PC-3 (cell line): ENCODE measurements at regions not wholly inside any gene's neighbourhood (a gene's known extent, or its start where the extent isn't known, plus 50 kb on each side); places are given as distances from the start of the nearest gene placed in this dataset.

Source experiments
- ATAC-seq: fragments of 200-7000 bp; cut with Tn5 transposase; 2 replicates; pipeline ENCODE4 v1.9.1; 2020; ENCODE audit warnings: mild to moderate bottlenecking, moderate library complexity
- BruUV-seq: library from RNA; stranded (reverse); fragments of 400-500 nt; replicated peaks from 2 replicates; lab custom pipeline; 2021; lab: Mats Ljungman, UMichigan
- CTCF ChIA-PET: fragments of 300-600 bp; sonication (Branson Sonifier 250); formaldehyde crosslinking; loops from one replicate; lab custom pipeline; 2022; ENCODE audit warnings: antibody characterized with exemption; lab: Charles Lee
- POLR2A ChIA-PET: fragments of 300-600 bp; sonication (Branson Sonifier 250); formaldehyde crosslinking; loops from one replicate; lab custom pipeline; 2022; ENCODE audit warnings: antibody characterized with exemption; ENCODE audit not compliant: unreplicated experiment; lab: Charles Lee
- DNase-seq: peaks from one replicate; pipeline ENCODE4 v3.0.0-alpha.2; 2015
- H2AFZ ChIP-seq: fragments of 300-600 bp; sonication (generic); 2 replicates; pipeline ENCODE4 v1.6.0; 2016; ENCODE audit warnings: antibody characterized with exemption, low read length
- H3F3A ChIP-seq: fragments of 300-600 bp; sonication (generic); one replicate; pipeline ENCODE4 v1.6.0; 2017; ENCODE audit warnings: antibody characterized with exemption, low read length, control low read depth, mild to moderate bottlenecking; ENCODE audit not compliant: unreplicated experiment
- H3K27ac ChIP-seq: fragments of 300-600 bp; sonication (generic); 2 replicates; pipeline ENCODE4 v1.5.1; 2016; ENCODE audit warnings: mild to moderate bottlenecking, low read length
- H3K27me3 ChIP-seq: fragments of 300-600 bp; sonication (generic); 2 replicates; pipeline ENCODE4 v1.6.1; 2016; ENCODE audit warnings: low read length, mixed read lengths
- H3K36me3 ChIP-seq: fragments of 300-600 bp; sonication (generic); 2 replicates; pipeline ENCODE4 v1.6.1; 2016; ENCODE audit warnings: low read depth, mixed run types, low read length, mixed read lengths
- H3K4me1 ChIP-seq: fragments of 300-600 bp; sonication (generic); 2 replicates; pipeline ENCODE4 v1.5.1; 2016; ENCODE audit warnings: low read length; ENCODE audit not compliant: insufficient read depth
- H3K4me2 ChIP-seq: fragments of 300-600 bp; sonication (generic); 2 replicates; pipeline ENCODE4 v1.6.0; 2016; ENCODE audit warnings: low read length
- H3K4me3 ChIP-seq: fragments of 300-600 bp; sonication (generic); 2 replicates; pipeline ENCODE4 v1.5.1; 2016; ENCODE audit warnings: mild to moderate bottlenecking, low read length, mixed read lengths
- H3K79me2 ChIP-seq: fragments of 300-600 bp; sonication (generic); 2 replicates; pipeline ENCODE4 v1.6.1; 2017; ENCODE audit warnings: low read length, mixed read lengths
- H3K9ac ChIP-seq: fragments of 300-600 bp; sonication (generic); 2 replicates; pipeline ENCODE4 v1.6.0; 2016; ENCODE audit warnings: mild to moderate bottlenecking, low read length
- H3K9me2 ChIP-seq: fragments of 300-600 bp; sonication (generic); replicated peaks from 2 replicates; pipeline ENCODE4 v1.6.1; 2016; ENCODE audit warnings: mixed run types, low read length, mixed read lengths
- H3K9me3 ChIP-seq: fragments of 300-600 bp; sonication (generic); 2 replicates; pipeline ENCODE4 v1.6.1; 2016; ENCODE audit warnings: low read length, mixed read lengths
- H4K20me1 ChIP-seq: fragments of 300-600 bp; sonication (generic); 2 replicates; pipeline ENCODE4 v1.6.1; 2016; ENCODE audit warnings: low read length, mixed read lengths
- EZH2 ChIP-seq: fragments of 300-600 bp; sonication (generic); IDR thresholded peaks from one replicate; pipeline ENCODE4 v1.6.1; 2017; ENCODE audit warnings: antibody characterized with exemption, mild to moderate bottlenecking, low read length; ENCODE audit not compliant: unreplicated experiment
- EZH2phosphoT487 ChIP-seq: fragments of 300-600 bp; sonication (generic); IDR thresholded peaks from 2 replicates; pipeline ENCODE4 v1.6.1; 2018; ENCODE audit warnings: mild to moderate bottlenecking, antibody characterized with exemption, low read length, borderline replicate concordance
- intact Hi-C: fragments of 100-400 bp; cut with micrococcal nuclease; formaldehyde crosslinking; loops from 2 replicates; pipeline ENCODE4 v1.9.0; 2023
- TF ChIP-seq, protein P1 (sequence below): fragments of 300-600 bp; sonication (generic); conservative IDR thresholded peaks from 2 replicates; pipeline ENCODE4 v1.5.1; 2017; ENCODE audit warnings: antibody characterized with exemption, low read depth, mild to moderate bottlenecking, low read length

DNA sequence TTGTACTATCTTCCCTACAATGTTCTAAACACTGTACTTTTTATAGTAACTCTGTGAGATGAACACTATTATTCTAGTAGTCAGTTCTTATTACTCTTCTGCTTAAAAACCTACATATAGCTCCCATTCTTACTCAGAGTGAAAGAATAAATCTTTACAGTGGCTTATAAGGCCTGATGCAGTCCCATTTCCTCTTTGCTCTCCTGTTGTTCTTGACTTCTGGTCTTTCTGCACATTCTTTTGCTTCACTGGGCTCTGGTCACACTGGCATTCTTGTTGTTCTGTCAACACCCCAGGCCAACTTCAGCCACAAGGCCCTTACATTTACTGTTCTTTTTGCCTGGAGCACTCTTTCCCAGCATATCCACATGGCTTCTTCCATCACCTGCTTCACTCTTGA is 58.2 kb upstream of the TP63 start:
- H3K4me3 ChIP-seq, result no peak overlapping the region
- TF ChIP-seq EZH2phosphoT487, result no peak
- TF ChIP-seq EZH2, result no peak
- TF ChIP-seq, protein P1, sequence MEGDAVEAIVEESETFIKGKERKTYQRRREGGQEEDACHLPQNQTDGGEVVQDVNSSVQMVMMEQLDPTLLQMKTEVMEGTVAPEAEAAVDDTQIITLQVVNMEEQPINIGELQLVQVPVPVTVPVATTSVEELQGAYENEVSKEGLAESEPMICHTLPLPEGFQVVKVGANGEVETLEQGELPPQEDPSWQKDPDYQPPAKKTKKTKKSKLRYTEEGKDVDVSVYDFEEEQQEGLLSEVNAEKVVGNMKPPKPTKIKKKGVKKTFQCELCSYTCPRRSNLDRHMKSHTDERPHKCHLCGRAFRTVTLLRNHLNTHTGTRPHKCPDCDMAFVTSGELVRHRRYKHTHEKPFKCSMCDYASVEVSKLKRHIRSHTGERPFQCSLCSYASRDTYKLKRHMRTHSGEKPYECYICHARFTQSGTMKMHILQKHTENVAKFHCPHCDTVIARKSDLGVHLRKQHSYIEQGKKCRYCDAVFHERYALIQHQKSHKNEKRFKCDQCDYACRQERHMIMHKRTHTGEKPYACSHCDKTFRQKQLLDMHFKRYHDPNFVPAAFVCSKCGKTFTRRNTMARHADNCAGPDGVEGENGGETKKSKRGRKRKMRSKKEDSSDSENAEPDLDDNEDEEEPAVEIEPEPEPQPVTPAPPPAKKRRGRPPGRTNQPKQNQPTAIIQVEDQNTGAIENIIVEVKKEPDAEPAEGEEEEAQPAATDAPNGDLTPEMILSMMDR, result no peak
- CTCF ChIA-PET, result no interaction called here
- BruUV-seq, result no TSS peak
- H3K27me3 ChIP-seq, result no peaks in the 10 kb centered on the region
- H3K36me3 ChIP-seq, result no peaks in the 10 kb centered on the region
- no peak overlapping the region for H3K4me2 ChIP-seq
- H3K79me2 ChIP-seq, result no peaks in the 10 kb centered on the region
- H2AFZ ChIP-seq, result no peak overlapping the region
- H3K27ac ChIP-seq, result no peak overlapping the region
- no peak overlapping the region for H3K9ac ChIP-seq
- intact Hi-C loops, result no loop called here
- H3K9me2 ChIP-seq, result no peaks in the 10 kb centered on the region
- no peaks in the 10 kb centered on the region for H3K9me3 ChIP-seq
- DNase-seq (no peak), ATAC-seq (no peak)
- H4K20me1 ChIP-seq, result no peaks in the 10 kb centered on the region
- POLR2A ChIA-PET, result no interaction called here
- peaks cover 11% of the 10 kb centered on the region for H3K4me1 ChIP-seq
- no peaks in the 10 kb centered on the region for H3F3A ChIP-seq

DNA sequence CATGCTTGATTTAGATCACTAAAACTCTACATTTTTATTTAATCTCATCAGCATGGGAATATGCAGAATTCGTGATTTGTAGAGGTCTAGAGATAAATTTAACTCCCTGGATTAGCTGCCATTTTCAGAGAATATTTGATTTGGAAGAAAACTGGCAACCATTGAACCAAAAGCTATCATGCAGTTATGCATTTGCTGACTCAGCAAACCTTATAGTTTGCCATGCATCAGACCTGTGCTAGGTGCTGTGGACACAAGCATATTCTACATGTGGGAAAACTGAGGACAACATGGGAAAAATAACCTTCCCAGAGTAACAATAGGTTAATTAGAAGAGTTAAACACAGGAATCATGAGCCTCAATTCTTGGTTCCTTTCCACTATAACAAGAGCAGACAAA is 54.7 kb upstream of the TP63 start:
- no peaks in the 10 kb centered on the region for H3F3A ChIP-seq
- BruUV-seq, result no TSS peak
- CTCF ChIA-PET, result no interaction called here
- intact Hi-C loops, result no loop called here
- no peak overlapping the region for H3K4me3 ChIP-seq
- no peak overlapping the region for H3K4me2 ChIP-seq
- H3K9me2 ChIP-seq, result no peaks in the 10 kb centered on the region
- no peak overlapping the region for H2AFZ ChIP-seq
- DNase-seq (no peak), ATAC-seq (no peak)
- H3K9me3 ChIP-seq, result no peaks in the 10 kb centered on the region
- H3K4me1 ChIP-seq, result peaks cover 11% of the 10 kb centered on the region
- POLR2A ChIA-PET, result no interaction called here
- H3K27me3 ChIP-seq, result no peaks in the 10 kb centered on the region
- H3K36me3 ChIP-seq, result no peaks in the 10 kb centered on the region
- H3K27ac ChIP-seq, result no peak overlapping the region
- H4K20me1 ChIP-seq, result no peaks in the 10 kb centered on the region
- H3K9ac ChIP-seq, result no peak overlapping the region
- no peaks in the 10 kb centered on the region for H3K79me2 ChIP-seq
- no peak for TF ChIP-seq EZH2phosphoT487
- TF ChIP-seq, protein P1, result no peak
- no peak for TF ChIP-seq EZH2

DNA sequence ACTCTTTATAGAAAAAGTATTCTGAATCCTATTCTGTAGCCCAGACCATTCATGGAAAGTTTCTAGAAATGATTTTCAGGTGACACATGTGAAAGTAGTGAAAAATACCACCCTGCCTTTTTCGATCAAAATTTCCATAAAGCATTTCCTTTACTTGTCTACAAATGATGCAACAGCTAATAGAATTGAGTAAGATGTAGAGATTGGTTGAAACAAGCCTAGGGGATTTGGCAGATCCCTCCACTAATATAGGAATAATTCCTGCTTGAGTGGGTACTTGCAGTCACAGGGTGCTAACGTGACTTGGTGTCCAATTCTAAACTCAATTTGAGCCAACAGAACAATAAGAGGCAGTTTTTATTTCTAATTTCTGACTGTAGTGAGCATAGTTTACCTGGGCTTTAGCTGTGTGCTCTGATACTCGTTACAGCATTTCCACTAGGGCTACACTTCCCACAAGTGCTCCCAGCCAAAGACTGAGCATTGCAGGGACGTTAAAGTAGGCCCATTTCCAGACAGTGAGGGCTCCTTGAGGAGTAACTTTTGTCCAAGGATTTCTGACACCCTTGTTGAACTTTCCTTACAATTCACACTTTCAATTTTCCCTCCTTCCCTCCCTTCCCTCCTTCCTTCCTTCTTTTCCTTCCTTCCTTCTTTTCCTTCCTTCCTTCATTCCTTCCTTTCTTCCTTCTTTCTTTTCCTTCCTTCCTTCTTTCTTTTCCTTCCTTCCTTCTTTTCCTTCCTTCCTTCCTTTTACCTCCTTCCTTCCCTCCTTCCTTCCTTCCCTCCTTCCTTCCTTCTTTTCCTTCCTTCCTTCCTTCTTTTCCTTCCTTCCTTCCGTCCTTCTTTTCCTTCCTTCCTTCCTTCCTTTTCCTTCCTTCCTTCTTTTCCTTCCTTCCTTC is 53.9 kb upstream of the TP63 start:
- no peak overlapping the region for H3K4me3 ChIP-seq
- ChIA-PET POLR2A (no interaction called here), CTCF (no interaction called here)
- no peaks in the 10 kb centered on the region for H3K36me3 ChIP-seq
- H3K9ac ChIP-seq, result no peak overlapping the region
- no peak for DNase-seq
- H3K9me3 ChIP-seq, result no peaks in the 10 kb centered on the region
- H3F3A ChIP-seq, result no peaks in the 10 kb centered on the region
- no peaks in the 10 kb centered on the region; the same call in 1 of the 2 replicates for H3K9me2 ChIP-seq
- no TSS peak for BruUV-seq
- H2AFZ ChIP-seq, result no peak overlapping the region
- no peak for ATAC-seq
- intact Hi-C loops, result no loop called here
- peaks cover 6% of the 10 kb centered on the region for H3K4me1 ChIP-seq
- no peak overlapping the region for H3K4me2 ChIP-seq
- no peaks in the 10 kb centered on the region for H4K20me1 ChIP-seq
- no peak for TF ChIP-seq EZH2phosphoT487
- TF ChIP-seq, protein P1, result no peak
- no peak for TF ChIP-seq EZH2
- H3K27ac ChIP-seq, result no peak overlapping the region
- no peaks in the 10 kb centered on the region for H3K79me2 ChIP-seq
- H3K27me3 ChIP-seq, result no peaks in the 10 kb centered on the region
